WTC11 (cell line): ENCODE measurements at regions not wholly inside any gene's neighbourhood (a gene's known extent, or its start where the extent isn't known, plus 50 kb on each side); places are given as distances from the start of the nearest gene placed in this dataset.

Source experiments
- ATAC-seq: fragments of 200-7000 bp; cut with Tn5 transposase; 2 replicates; pipeline ENCODE4 v1.10.0; 2021; ENCODE audit warnings: mild to moderate bottlenecking, moderate library complexity
- CTCF ChIA-PET: fragments of 300-600 bp; sonication (Branson Sonifier 250); formaldehyde crosslinking; loops from one replicate; lab custom pipeline; 2021; ENCODE audit warnings: antibody characterized with exemption; lab: Charles Lee
- POLR2A ChIA-PET: fragments of 350-600 bp; sonication (Branson Sonifier 250); formaldehyde crosslinking; loops from one replicate; lab custom pipeline; 2021; ENCODE audit warnings: antibody characterized with exemption; lab: Charles Lee
- DNase-seq: peaks from one replicate; pipeline ENCODE4 v3.0.0; 2021; ENCODE audit warnings: low spot score
- H3K27ac Mint-ChIP-seq: 2 replicates; pipeline ENCODE4 v1.8.0; 2021; ENCODE audit warnings: mixed read lengths
- H3K27me3 Mint-ChIP-seq: 2 replicates; pipeline ENCODE4 v1.8.0; 2021; ENCODE audit warnings: low read depth, mild to moderate bottlenecking, moderate library complexity, mixed read lengths
- H3K36me3 Mint-ChIP-seq: 2 replicates; pipeline ENCODE4 v1.8.0; 2021; ENCODE audit warnings: mixed read lengths
- H3K4me1 Mint-ChIP-seq: 2 replicates; pipeline ENCODE4 v1.8.0; 2022; ENCODE audit warnings: mixed read lengths
- H3K4me3 Mint-ChIP-seq: 2 replicates; pipeline ENCODE4 v1.8.0; 2021; ENCODE audit warnings: mild to moderate bottlenecking, moderate library complexity, mixed read lengths
- H3K9me3 Mint-ChIP-seq: 2 replicates; pipeline ENCODE4 v1.8.0; 2021; ENCODE audit warnings: mixed read lengths
- ATF2 ChIP-seq: sonication (generic); formaldehyde crosslinking; IDR thresholded peaks from 2 replicates; pipeline ENCODE4 v1.8.1; 2022; ENCODE audit warnings: low read depth, missing genetic modification reagents, borderline replicate concordance
- ATF3 ChIP-seq: sonication (generic); formaldehyde crosslinking; conservative IDR thresholded peaks from 2 replicates; pipeline ENCODE4 v1.8.1; 2022; ENCODE audit warnings: mild to moderate bottlenecking, missing genetic modification reagents
- E2F4 ChIP-seq: sonication (generic); formaldehyde crosslinking; IDR thresholded peaks from 2 replicates; pipeline ENCODE4 v1.8.1; 2022; ENCODE audit warnings: low read depth, mild to moderate bottlenecking, moderate library complexity, missing genetic modification reagents, borderline replicate concordance
- JUN ChIP-seq: sonication (generic); formaldehyde crosslinking; IDR thresholded peaks from 2 replicates; pipeline ENCODE4 v1.8.0; 2023; ENCODE audit warnings: mild to moderate bottlenecking, missing genetic modification reagents
- MLX ChIP-seq: sonication (generic); formaldehyde crosslinking; IDR thresholded peaks from 2 replicates; pipeline ENCODE4 v1.8.1; 2023; ENCODE audit warnings: mild to moderate bottlenecking, missing genetic modification reagents, moderate library complexity
- NFE2L1 ChIP-seq: sonication (generic); formaldehyde crosslinking; IDR thresholded peaks from 2 replicates; pipeline ENCODE4 v1.8.1; 2023; ENCODE audit warnings: missing genetic modification reagents
- OVOL2 ChIP-seq: fragments of 250-450 bp; sonication (Bioruptor Pico); IDR thresholded peaks from 2 replicates; pipeline ENCODE4 v1.9.0; 2021; ENCODE audit warnings: mild to moderate bottlenecking, borderline replicate concordance
- SMAD3 ChIP-seq: sonication (generic); formaldehyde crosslinking; IDR thresholded peaks from 2 replicates; pipeline ENCODE4 v1.8.0; 2022; ENCODE audit warnings: missing genetic modification reagents, mild to moderate bottlenecking, borderline replicate concordance
- SMAD4 ChIP-seq: sonication (generic); formaldehyde crosslinking; IDR thresholded peaks from 2 replicates; pipeline ENCODE4 v1.8.0; 2022; ENCODE audit warnings: mild to moderate bottlenecking, missing genetic modification reagents
- ZMAT4 ChIP-seq: fragments of 250-450 bp; sonication (Bioruptor Pico); IDR thresholded peaks from 2 replicates; pipeline ENCODE4 v1.9.0; 2021; ENCODE audit warnings: mild to moderate bottlenecking
- ZNF121 ChIP-seq: sonication (generic); formaldehyde crosslinking; IDR thresholded peaks from 2 replicates; pipeline ENCODE4 v1.8.0; 2023; ENCODE audit warnings: missing genetic modification reagents
- ZNF138 ChIP-seq: sonication (generic); formaldehyde crosslinking; conservative IDR thresholded peaks from 2 replicates; pipeline ENCODE4 v1.8.1; 2022; ENCODE audit warnings: mild to moderate bottlenecking, moderate library complexity, missing genetic modification reagents
- ZNF219 ChIP-seq: sonication (generic); formaldehyde crosslinking; IDR thresholded peaks from 2 replicates; pipeline ENCODE4 v1.8.0; 2023; ENCODE audit warnings: missing genetic modification reagents, mild to moderate bottlenecking, borderline replicate concordance
- ZNF232 ChIP-seq: sonication (generic); formaldehyde crosslinking; IDR thresholded peaks from 2 replicates; pipeline ENCODE4 v1.8.0; 2022; ENCODE audit warnings: mild to moderate bottlenecking, missing genetic modification reagents
- ZNF317 ChIP-seq: sonication (generic); formaldehyde crosslinking; IDR thresholded peaks from 2 replicates; pipeline ENCODE4 v1.8.1; 2023; ENCODE audit warnings: low read depth, mild to moderate bottlenecking, moderate library complexity, missing genetic modification reagents, borderline replicate concordance
- ZNF416 ChIP-seq: fragments of 250-450 bp; sonication (Bioruptor Pico); IDR thresholded peaks from 2 replicates; pipeline ENCODE4 v1.9.0; 2021; ENCODE audit warnings: mild to moderate bottlenecking, inconsistent platforms
- ZNF423 ChIP-seq: fragments of 250-450 bp; sonication (Bioruptor Pico); IDR thresholded peaks from 2 replicates; pipeline ENCODE4 v2.1.2; 2022; ENCODE audit warnings: mild to moderate bottlenecking, moderate library complexity
- TF ChIP-seq, protein P1 (sequence below): sonication (generic); formaldehyde crosslinking; IDR thresholded peaks from 2 replicates; pipeline ENCODE4 v1.8.1; 2023; ENCODE audit warnings: mild to moderate bottlenecking, missing genetic modification reagents, moderate library complexity
- TF ChIP-seq, protein P2 (sequence below): sonication (generic); formaldehyde crosslinking; IDR thresholded peaks from 2 replicates; pipeline ENCODE4 v1.8.0; 2022; ENCODE audit warnings: mild to moderate bottlenecking, missing genetic modification reagents
- TF ChIP-seq, protein P3 (sequence below): sonication (generic); formaldehyde crosslinking; IDR thresholded peaks from 2 replicates; pipeline ENCODE4 v1.8.1; 2023; ENCODE audit warnings: mild to moderate bottlenecking, missing genetic modification reagents
- TF ChIP-seq, protein P4 (sequence below): sonication (generic); formaldehyde crosslinking; IDR thresholded peaks from 2 replicates; pipeline ENCODE4 v1.8.1; 2022; ENCODE audit warnings: mild to moderate bottlenecking, missing genetic modification reagents, moderate library complexity, borderline replicate concordance

DNA sequence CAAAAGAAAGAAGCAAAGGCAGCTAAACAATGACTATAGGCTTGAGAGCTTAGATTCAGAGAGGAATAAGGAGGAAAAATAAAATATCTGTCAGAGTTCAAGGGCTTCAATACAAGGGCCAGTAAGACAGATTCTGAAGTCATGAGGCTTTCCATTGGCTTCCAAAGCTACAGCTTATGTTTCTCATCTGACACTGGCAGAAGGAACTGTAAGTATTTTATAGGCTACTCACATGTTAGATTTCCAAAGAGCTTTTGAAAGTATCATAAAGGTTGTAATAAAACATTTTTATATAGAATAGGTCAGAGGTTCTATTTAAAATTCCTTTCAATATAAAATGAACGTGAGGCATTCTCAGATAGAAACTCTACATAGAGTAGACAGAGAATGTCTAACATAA lies 746.6 kb upstream of the NXPH2 start (continued):
- TF ChIP-seq ATF2 (CRISPR knock-in tag) (no peak), OVOL2 (CRISPR knock-in tag) (no peak)
- TF ChIP-seq, protein P1, sequence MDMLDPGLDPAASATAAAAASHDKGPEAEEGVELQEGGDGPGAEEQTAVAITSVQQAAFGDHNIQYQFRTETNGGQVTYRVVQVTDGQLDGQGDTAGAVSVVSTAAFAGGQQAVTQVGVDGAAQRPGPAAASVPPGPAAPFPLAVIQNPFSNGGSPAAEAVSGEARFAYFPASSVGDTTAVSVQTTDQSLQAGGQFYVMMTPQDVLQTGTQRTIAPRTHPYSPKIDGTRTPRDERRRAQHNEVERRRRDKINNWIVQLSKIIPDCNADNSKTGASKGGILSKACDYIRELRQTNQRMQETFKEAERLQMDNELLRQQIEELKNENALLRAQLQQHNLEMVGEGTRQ (CRISPR knock-in tag) = no peak
- TF ChIP-seq, protein P2, sequence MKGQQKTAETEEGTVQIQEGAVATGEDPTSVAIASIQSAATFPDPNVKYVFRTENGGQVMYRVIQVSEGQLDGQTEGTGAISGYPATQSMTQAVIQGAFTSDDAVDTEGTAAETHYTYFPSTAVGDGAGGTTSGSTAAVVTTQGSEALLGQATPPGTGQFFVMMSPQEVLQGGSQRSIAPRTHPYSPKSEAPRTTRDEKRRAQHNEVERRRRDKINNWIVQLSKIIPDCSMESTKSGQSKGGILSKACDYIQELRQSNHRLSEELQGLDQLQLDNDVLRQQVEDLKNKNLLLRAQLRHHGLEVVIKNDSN (CRISPR knock-in tag) = no peak
- TF ChIP-seq, protein P3, sequence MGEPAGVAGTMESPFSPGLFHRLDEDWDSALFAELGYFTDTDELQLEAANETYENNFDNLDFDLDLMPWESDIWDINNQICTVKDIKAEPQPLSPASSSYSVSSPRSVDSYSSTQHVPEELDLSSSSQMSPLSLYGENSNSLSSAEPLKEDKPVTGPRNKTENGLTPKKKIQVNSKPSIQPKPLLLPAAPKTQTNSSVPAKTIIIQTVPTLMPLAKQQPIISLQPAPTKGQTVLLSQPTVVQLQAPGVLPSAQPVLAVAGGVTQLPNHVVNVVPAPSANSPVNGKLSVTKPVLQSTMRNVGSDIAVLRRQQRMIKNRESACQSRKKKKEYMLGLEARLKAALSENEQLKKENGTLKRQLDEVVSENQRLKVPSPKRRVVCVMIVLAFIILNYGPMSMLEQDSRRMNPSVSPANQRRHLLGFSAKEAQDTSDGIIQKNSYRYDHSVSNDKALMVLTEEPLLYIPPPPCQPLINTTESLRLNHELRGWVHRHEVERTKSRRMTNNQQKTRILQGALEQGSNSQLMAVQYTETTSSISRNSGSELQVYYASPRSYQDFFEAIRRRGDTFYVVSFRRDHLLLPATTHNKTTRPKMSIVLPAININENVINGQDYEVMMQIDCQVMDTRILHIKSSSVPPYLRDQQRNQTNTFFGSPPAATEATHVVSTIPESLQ (CRISPR knock-in tag) = no peak

GRCh38 chr2:139518321-139518720 lies 738.1 kb upstream of the NXPH2 start:
- no peak overlapping the region for H3K27ac Mint-ChIP-seq
- no peaks in the 10 kb centered on the region for H3K27me3 Mint-ChIP-seq
- peaks cover 10% of the 10 kb centered on the region for H3K9me3 Mint-ChIP-seq
- H3K4me1 Mint-ChIP-seq = no peaks in the 10 kb centered on the region
- ATAC-seq = no peak
- no peak overlapping the region for H3K4me3 Mint-ChIP-seq
- no peaks in the 10 kb centered on the region for H3K36me3 Mint-ChIP-seq
- CTCF ChIA-PET = no interaction called here
- POLR2A ChIA-PET = no interaction called here
- no peak for TF ChIP-seq ZNF138 (CRISPR knock-in tag)
- no peak for DNase-seq

DNA sequence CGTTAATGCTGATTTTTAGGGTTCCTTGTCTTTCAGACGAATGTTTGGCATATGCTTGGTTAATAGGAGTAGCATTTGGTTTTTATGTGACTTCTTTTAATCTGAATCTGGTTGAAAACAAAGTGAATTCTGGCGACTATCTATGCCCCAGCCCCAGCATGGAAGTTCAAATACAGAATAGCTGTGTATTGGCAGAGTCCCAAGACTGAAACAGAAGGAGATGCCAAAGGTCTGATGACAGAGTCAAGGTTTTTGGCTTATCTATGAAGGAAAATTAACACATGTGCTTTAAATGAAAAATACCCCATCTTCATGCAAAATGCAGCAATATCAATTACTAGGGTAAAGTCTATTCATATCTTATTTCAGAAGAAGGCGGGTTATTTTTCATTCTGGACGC lies 734.8 kb upstream of the NXPH2 start:
- no peak overlapping the region for H3K27ac Mint-ChIP-seq
- no peaks in the 10 kb centered on the region for H3K27me3 Mint-ChIP-seq
- DNase-seq (no peak), ATAC-seq (no peak)
- no peaks in the 10 kb centered on the region for H3K4me1 Mint-ChIP-seq
- ChIA-PET CTCF (no interaction called here), POLR2A (no interaction called here)
- no peak overlapping the region for H3K4me3 Mint-ChIP-seq
- H3K36me3 Mint-ChIP-seq = no peaks in the 10 kb centered on the region
- peaks cover 10% of the 10 kb centered on the region for H3K9me3 Mint-ChIP-seq
- TF ChIP-seq ZNF317 (CRISPR knock-in tag) (no peak), ZNF232 (CRISPR knock-in tag) (no peak), ZNF219 (CRISPR knock-in tag) (no peak), SMAD4 (CRISPR knock-in tag) (no peak), ZMAT4 (no peak), MLX (CRISPR knock-in tag) (no peak), ATF3 (CRISPR knock-in tag) (no peak)

GRCh38 chr2:139495851-139496250 lies 715.7 kb upstream of the NXPH2 start:
- ATAC-seq (peak; percentile 39), DNase-seq (peak; percentile 47)
- ChIA-PET CTCF (interaction anchor here (1.0 kb wide), 1 partner anchor 18 kb away, joined by 3 read pairs; no protein-coding TSS in a partner anchor), POLR2A (no interaction called here)
- Mint-ChIP-seq H3K4me3 (no peak overlapping the region), H3K4me1 (0 out of 2 replicates have a peak, but pooled peaks cover 4% of the 10 kb centered on the region), H3K27ac (no peak overlapping the region), H3K27me3 (peaks cover 15% of the 10 kb centered on the region), H3K36me3 (peaks cover 23% of the 10 kb centered on the region), H3K9me3 (peaks cover 32% of the 10 kb centered on the region)
- no peak for TF ChIP-seq JUN (CRISPR knock-in tag)
- no peak for TF ChIP-seq E2F4 (CRISPR knock-in tag)
- peak; percentile 85 for TF ChIP-seq ZNF423 (CRISPR knock-in tag)
- TF ChIP-seq ZNF416 (CRISPR knock-in tag) = no peak
- no peak for TF ChIP-seq NFE2L1 (CRISPR knock-in tag)
- TF ChIP-seq SMAD3 (CRISPR knock-in tag) = no peak
- TF ChIP-seq ZNF121 (CRISPR knock-in tag) = no peak
- TF ChIP-seq, protein P4, sequence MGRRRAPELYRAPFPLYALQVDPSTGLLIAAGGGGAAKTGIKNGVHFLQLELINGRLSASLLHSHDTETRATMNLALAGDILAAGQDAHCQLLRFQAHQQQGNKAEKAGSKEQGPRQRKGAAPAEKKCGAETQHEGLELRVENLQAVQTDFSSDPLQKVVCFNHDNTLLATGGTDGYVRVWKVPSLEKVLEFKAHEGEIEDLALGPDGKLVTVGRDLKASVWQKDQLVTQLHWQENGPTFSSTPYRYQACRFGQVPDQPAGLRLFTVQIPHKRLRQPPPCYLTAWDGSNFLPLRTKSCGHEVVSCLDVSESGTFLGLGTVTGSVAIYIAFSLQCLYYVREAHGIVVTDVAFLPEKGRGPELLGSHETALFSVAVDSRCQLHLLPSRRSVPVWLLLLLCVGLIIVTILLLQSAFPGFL (CRISPR knock-in tag) = no peak
